ENCODE measurements at regions not wholly inside any gene's neighbourhood (a gene's known extent, or its start where the extent isn't known, plus 50 kb on each side); places are given as distances from the start of the nearest gene placed in this dataset.
A peak's percentile ranks its signal among the peaks of the same experiment; 100 is the strongest.

DNA sequence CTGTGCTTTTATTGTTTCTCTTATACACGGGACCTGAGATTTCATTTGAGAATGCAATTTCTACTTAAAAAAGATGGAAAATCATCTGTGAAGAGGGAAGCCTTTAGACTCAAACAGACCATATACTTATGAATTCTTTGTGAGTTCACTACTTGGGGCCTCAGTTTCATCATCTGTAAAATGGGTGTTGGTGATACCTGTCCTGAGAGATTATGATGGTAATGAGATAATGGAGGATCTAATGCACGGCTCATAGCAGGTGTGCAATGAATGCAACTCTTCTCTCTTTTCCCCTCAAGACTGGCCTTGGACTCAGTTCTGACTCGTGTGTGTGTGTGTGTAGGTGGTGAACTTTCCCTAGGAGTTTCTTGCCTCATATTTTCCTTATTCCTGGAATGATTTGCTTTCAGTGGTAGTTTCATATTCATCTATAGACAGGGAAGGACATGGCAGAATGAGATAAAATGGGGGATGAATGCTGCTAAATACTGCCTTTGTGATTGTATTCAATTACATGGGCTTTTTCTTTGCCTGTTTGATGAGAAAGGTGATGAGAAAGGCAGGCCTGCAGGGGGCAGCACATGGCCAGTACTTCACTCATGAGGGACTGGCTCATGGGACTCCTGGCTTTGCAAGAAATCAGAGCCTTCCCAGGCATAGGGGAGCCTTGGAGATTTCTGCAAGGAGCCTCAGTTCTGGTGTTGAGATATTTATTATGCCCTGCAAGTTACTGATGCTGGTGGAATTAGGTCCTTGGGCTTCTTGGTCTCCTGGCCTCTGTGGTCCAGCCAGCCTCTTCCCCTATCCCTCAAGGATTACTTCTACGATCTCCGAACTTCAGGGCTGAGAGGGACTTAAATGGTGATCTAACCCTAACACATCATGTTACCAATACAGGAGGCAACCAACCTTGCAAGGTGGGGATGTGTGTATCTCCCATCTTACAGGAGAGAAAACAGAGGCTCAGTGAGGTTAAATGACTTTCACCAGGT lies 70.7 kb downstream of the RPLP1 start:
- no peaks in the 10 kb centered on the region for H3K36me3 ChIP-seq
- no peak overlapping the region for H3K27ac ChIP-seq
- no peak overlapping the region for H3K4me3 ChIP-seq
- H3K9me3 ChIP-seq (replicated peaks), result no peaks in the 10 kb centered on the region
- DNase-seq, result peak; percentile 92 to 97
- H3K4me1 ChIP-seq, result peaks cover 26% of the 10 kb centered on the region
- no peaks in the 10 kb centered on the region for H3K27me3 ChIP-seq

DNA sequence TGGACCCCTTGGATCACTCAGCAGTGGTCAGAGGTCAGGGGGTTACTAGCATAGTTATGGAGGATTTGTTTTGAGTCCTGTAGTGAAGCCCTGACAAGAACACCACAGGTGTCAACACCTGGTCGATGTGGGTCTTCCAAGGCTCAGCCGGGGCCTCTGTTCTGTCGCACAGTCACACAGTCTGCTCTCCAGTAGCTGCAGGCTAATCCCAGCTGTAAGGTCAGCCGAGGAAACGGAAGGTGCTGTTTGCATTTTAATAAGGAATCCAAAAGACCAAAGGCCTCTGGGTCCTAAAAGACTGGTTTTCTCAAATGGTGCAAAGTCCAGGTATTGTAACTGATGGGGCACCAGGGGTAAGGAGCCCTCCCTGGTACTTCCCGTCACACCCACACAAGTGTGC lies 71.7 kb downstream of the RPLP1 start:
- H3K9me3 ChIP-seq (replicated peaks), result no peaks in the 10 kb centered on the region
- no peaks in the 10 kb centered on the region for H3K36me3 ChIP-seq
- no peak overlapping the region for H3K4me3 ChIP-seq
- DNase-seq, result peak in 1 of 2 experiments; percentile 47
- H3K27me3 ChIP-seq, result no peaks in the 10 kb centered on the region
- peaks cover 26% of the 10 kb centered on the region for H3K4me1 ChIP-seq
- peak overlapping the region; percentile 48; the same call in 1 of the 2 replicates for H3K27ac ChIP-seq

DNA sequence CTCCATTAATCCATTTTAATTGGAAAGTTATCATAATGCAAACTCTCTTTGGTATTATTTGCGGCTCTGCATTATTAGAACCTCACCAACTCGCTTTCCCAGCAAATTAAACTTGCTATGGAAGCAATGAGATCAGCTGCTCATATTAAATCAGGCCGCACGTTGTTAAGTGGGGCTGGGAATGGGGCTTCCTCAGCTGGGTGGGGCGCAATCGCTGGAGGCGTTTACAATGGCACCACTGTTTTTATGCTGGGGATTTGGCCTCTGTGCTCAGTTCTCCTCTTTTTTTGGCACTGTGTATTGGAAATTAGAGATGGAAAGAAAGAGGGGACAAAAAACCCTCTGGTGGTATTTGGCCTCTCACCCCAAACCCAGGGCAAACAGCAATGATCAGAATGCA lies 72.2 kb downstream of the RPLP1 start:
- no peaks in the 10 kb centered on the region for H3K27me3 ChIP-seq
- H3K4me3 ChIP-seq, result no peak overlapping the region
- H3K27ac ChIP-seq, result peak overlapping the region; percentile 48
- no peaks in the 10 kb centered on the region for H3K9me3 ChIP-seq (replicated peaks)
- no peaks in the 10 kb centered on the region for H3K36me3 ChIP-seq
- peaks cover 23% of the 10 kb centered on the region for H3K4me1 ChIP-seq
- peak; percentile 57 to 78 for DNase-seq

DNA sequence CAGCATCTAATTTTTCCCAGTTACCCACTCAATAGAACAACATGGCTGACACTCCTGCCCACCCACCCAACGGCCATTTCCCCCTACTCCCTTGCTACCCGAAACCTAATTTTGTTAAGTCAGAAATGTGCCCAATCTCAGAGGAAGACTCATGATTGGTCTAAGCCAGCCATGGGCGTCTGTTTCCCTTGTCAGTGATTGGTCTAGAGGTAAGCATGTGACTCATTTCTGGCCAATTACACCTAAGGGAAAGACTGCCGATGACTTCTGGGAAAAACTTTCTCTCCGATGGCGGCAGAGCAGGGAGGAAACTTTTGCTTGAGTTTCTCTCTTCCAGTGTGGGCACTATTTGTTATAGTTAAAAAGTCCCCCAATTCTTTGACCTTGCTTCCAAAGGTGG lies 72.9 kb downstream of the RPLP1 start:
- Histone ChIP-seq H3K27ac (peak overlapping the region; percentile 48), H3K4me3 (peak overlapping the region; percentile 55)
- peak; percentile 59 to 77 for DNase-seq

DNA sequence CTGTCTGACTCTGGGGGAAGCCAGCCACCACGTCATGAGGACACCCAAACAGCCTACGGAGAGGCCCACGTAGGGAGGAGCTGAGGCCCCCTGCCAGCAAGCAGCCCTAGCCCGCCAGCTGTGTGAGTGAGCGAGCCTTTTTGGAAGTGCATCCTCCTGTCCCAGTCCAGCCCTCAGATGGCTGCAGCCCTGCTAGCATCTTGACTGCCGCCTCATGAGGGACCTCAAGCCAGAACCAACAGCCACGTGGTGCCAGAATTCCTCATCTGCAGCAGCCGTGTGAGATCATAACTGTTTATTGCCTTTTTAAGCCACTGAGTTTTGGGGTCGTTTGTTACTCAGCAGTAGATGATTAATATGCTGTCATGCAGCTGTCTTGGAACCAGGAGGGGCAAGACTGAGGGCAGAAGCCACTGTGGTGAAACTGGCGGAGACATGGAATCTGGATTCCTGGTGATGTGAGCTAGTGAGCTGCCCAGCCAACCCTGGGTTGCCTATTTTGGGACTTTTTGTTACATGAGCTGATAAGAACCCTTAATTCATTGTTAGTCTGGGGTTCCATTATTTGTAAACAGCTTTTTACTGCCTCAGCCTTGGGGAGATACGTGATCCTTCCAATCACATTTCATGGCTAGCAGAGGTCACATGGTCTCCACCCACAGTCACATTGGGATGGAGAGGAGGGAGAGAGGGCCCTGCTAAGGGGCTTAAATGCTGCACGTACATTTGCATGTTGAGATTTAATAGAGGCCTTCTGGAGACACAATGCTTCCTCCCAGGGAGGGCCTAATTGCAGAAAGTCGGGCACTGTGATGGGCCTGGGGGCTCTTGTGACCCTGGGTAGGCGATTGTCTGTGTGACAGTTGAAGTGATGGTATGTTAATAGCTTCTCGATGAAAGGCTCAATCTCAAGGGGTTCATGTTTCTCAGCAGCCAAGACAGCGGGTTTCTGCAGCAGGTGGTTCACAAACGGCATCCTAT lies 73.8 kb downstream of the RPLP1 start:
- Histone ChIP-seq H3K27ac (peak overlapping the region; percentile 48), H3K4me1 (peaks cover 33% of the 10 kb centered on the region), H3K4me3 (peak overlapping the region; percentile 55), H3K9me3 (replicated peaks) (no peaks in the 10 kb centered on the region), H3K27me3 (no peaks in the 10 kb centered on the region), H3K36me3 (no peaks in the 10 kb centered on the region)
- no peak for DNase-seq

More for the DNA sequence above, 72.9 kb downstream of the RPLP1 start:
- H3K27me3 ChIP-seq, result no peaks in the 10 kb centered on the region
- H3K36me3 ChIP-seq, result no peaks in the 10 kb centered on the region
- no peaks in the 10 kb centered on the region for H3K9me3 ChIP-seq (replicated peaks)
- peaks cover 24% of the 10 kb centered on the region for H3K4me1 ChIP-seq

DNA sequence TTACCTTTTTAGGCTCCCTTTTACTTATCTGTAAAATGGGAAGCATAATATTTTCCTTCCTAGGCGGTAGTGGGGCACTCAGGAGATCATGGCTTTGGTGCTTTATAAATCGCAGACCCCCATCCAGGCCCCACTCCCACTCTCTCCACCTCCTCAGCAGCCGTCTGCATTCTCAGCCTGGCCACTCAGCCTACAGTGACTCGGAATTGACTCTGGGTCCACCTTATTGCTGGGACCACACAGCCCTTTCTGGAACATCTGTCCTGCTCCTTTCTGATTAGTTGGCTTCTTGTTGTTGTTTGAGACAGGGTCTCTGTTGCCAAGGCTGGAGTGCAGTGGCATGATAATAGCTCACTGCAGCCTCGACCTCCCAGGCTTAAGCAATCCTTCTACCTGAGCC lies 76.5 kb downstream of the RPLP1 start:
- no peaks in the 10 kb centered on the region for H3K9me3 ChIP-seq (replicated peaks)
- peaks cover 44% of the 10 kb centered on the region for H3K4me1 ChIP-seq
- H3K27ac ChIP-seq, result no peak overlapping the region
- no peaks in the 10 kb centered on the region for H3K36me3 ChIP-seq
- no peak overlapping the region for H3K4me3 ChIP-seq
- DNase-seq, result no peak
- H3K27me3 ChIP-seq, result no peaks in the 10 kb centered on the region

DNA sequence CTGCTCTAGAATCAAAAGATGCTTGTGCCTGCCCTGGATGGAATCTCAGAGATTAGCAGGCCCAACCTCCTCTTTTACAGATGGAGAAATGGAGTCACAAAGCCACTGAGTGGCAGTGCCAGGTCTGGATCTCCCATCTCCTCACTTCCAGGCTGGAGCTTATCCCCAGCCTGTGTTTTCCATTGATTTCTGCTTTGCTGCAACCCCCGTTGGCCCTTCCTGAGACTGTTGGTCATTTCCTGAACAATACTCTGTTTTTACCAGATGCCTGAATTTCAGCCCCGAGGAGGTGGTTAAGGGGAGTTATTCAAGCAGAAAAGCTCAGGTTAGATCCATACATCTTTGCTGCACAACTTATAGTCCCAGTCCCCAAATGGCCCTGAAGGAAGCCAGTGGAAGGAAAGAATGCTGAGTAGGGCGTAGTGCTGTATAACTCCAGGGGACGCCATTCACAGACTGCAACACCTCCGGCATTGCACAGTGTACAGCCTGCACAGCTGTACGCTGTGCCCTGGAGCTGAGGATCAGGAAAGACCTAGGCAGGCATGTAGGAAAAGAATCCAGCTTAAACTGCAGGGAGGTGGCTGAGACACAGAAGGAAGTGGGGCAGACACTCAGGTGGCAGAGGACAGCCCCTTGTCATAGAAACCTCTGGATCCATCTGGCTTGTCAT lies 77.5 kb downstream of the RPLP1 start:
- Histone ChIP-seq H3K27me3 (no peaks in the 10 kb centered on the region), H3K4me1 (peaks cover 36% of the 10 kb centered on the region), H3K9me3 (replicated peaks) (no peaks in the 10 kb centered on the region), H3K4me3 (no peak overlapping the region), H3K27ac (no peak overlapping the region), H3K36me3 (no peaks in the 10 kb centered on the region)
- DNase-seq, result no peak

DNA sequence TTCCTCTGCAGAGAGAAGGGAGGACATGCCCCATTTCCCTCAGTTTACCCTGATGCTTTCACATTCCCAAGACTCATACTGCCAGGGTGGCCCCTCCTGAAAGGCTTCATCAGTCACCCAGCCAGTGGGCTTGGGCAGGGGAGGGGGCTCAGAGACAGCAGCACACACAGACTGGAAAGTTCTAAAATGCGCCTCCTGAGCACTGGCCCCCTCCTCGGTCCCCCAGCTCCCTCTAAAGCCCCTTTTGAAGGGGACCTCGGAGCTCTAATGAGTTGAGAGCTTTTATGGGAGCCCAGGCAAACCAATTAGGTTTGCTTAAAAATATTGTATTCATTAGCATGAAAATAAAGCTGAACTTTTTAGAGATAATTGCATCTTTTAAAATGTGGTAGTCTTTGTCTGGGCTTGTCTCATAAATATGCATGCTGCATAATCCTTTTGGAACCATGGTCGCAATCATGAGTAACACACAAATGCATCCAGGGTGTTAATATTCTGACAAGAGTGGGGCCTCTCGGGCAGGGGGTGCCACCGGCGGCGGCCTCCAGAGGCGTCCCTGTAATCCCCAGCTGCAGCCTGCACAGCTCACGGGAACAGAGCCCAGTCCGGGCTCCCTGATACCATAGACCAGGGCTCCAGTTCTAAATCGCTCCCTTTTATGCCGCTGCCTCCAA lies 78.5 kb downstream of the RPLP1 start:
- Histone ChIP-seq H3K27me3 (no peaks in the 10 kb centered on the region), H3K4me1 (peaks cover 44% of the 10 kb centered on the region), H3K9me3 (replicated peaks) (no peaks in the 10 kb centered on the region), H3K4me3 (peak overlapping the region; percentile 15), H3K36me3 (no peaks in the 10 kb centered on the region), H3K27ac (peak overlapping the region; percentile 11; the same call in 1 of the 2 replicates)
- peak; percentile 57 to 65 for DNase-seq

DNA sequence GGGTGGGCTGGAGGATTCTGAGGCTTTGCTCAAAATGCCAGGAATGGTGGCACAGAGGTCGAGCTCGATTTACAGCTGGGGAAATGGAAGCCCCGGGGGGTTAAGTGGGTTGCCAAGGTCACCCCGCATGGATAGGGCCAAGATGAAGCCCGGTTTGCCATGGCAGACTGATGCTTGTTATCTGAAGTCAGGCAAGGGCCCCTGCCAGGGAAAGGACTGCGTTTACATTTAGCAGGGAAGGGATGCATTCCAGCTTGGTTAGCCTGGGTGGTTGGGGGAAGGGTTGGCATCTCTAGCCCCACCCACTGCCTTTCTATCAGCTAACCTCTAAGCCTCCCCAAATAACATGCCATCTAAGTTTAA lies 79.0 kb downstream of the RPLP1 start:
- peak; percentile 32 to 50 for DNase-seq
- Histone ChIP-seq H3K27ac (peak overlapping the region; percentile 11; the same call in 1 of the 2 replicates), H3K27me3 (no peaks in the 10 kb centered on the region), H3K4me3 (peak overlapping the region; percentile 15), H3K9me3 (replicated peaks) (no peaks in the 10 kb centered on the region), H3K36me3 (no peaks in the 10 kb centered on the region), H3K4me1 (peaks cover 49% of the 10 kb centered on the region)

DNA sequence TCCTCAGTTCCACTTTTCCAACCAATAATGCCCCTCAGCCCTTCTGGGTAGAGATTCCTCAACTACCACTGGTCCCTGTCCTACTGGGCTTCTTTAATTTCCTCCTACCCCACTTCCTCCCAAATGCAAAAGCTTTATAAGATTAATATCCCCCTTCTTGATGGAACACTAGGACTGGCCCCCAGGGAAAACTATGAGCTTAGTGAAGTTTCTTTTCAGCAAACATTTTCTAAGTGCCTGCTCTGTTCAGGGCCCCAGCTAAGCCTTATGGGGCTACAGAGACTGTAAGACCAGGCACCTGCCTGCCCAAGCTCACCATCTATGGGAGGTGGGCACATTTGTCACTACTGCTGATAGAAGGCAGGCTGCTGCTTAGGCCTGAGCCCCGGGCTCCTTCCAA lies 79.4 kb downstream of the RPLP1 start:
- DNase-seq, result peak in 1 of 2 experiments; percentile 28
- H3K4me1 ChIP-seq, result peaks cover 54% of the 10 kb centered on the region
- H3K4me3 ChIP-seq, result no peak overlapping the region
- H3K27ac ChIP-seq, result no peak overlapping the region
- no peaks in the 10 kb centered on the region for H3K9me3 ChIP-seq (replicated peaks)
- no peaks in the 10 kb centered on the region for H3K27me3 ChIP-seq
- no peaks in the 10 kb centered on the region for H3K36me3 ChIP-seq

DNA sequence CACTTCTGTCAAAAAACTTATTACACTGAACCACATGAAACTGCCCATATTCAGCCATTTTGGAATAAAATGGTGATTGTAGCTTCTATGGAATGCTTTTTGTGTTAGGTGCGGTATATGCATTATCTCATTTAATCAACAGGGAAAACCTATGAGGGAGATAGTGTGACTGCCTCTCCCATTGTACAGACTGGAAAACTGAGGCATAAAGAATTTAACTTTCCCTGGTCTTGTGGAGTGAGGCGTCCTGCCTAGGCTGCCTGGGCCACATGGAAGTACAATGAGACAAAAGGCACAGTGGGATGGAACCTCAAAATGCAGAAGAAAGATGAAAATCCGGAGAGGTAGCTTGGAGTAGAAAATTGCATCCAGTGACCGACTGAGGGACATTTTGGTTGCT lies 80.2 kb downstream of the RPLP1 start:
- Histone ChIP-seq H3K9me3 (replicated peaks) (no peaks in the 10 kb centered on the region), H3K27me3 (no peaks in the 10 kb centered on the region), H3K27ac (no peak overlapping the region), H3K4me1 (peaks cover 62% of the 10 kb centered on the region), H3K4me3 (no peak overlapping the region), H3K36me3 (no peaks in the 10 kb centered on the region)
- DNase-seq, result no peak

DNA sequence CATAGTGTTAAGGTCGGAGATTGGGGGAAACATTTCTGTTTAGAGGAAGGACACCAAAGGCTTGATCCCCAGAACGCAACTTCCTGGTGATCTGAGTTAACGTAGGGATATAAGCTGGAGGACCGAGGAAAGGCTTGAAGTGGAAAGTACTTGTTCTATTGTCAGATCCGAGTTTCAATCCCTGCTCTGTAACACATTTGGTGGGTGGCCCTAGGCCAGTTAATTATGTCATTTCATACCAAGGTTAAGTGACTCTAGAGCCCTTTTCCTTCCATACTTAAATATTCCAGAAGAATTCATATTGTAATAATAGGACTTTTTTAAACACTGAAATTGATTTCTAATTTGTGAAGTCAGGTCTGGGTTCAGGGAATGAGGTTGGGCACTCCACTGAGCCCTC lies 80.9 kb downstream of the RPLP1 start:
- H3K4me1 ChIP-seq, result peaks cover 68% of the 10 kb centered on the region
- H3K27ac ChIP-seq, result no peak overlapping the region
- H3K9me3 ChIP-seq (replicated peaks), result no peaks in the 10 kb centered on the region
- H3K4me3 ChIP-seq, result no peak overlapping the region
- DNase-seq, result no peak
- no peaks in the 10 kb centered on the region for H3K36me3 ChIP-seq
- no peaks in the 10 kb centered on the region for H3K27me3 ChIP-seq

DNA sequence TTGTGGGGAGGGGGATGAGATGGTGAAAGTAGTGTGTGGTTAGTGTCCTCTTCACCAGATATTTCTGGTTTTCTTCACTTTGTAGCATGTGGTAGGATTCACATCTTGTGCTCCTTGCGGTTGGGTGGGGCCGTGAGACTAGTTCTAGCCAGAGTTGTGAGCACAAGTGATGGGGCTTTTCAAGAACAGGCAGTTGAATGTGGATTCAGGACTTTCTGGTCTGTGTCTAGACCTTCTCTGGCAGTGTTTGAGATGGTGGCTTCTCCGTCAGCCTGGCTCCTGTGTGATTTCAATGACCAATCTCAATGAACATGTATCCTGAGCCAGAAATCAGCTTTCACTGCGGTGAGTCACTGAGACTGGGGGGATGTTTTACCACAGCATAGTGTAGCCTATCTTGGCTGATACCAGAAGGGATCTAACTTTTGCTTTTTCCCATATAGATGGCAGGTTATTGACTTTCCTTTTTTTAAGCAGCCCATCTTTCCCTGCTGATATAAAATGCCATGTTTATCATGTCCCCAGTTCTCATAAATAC lies 82.6 kb downstream of the RPLP1 start:
- H3K27me3 ChIP-seq, result no peaks in the 10 kb centered on the region
- DNase-seq, result peak in 1 of 2 experiments; percentile 54
- no peak overlapping the region for H3K27ac ChIP-seq
- H3K36me3 ChIP-seq, result no peaks in the 10 kb centered on the region
- H3K4me1 ChIP-seq, result peaks cover 82% of the 10 kb centered on the region
- H3K9me3 ChIP-seq (replicated peaks), result no peaks in the 10 kb centered on the region
- no peak overlapping the region for H3K4me3 ChIP-seq

DNA sequence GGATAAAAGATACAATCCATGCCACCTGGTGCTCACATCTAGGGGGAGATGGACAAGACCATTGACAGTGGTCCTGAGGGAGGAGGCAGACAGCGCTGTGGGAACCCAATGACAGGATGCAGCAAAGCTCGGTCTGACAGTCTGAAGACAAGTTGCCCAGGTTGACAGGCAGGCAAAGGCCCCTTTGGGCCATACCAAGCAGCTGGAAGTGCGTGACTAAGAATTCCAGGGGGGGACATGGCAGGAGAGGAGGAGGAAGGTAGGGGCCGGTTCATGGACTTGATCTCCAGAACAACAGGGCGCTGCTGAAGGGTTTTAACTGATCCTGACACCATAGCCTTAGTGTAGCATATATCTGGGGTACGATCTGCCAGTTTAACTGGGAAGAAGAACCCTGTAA lies 83.4 kb downstream of the RPLP1 start:
- no peak overlapping the region for H3K27ac ChIP-seq
- no peaks in the 10 kb centered on the region for H3K9me3 ChIP-seq (replicated peaks)
- peaks cover 79% of the 10 kb centered on the region for H3K4me1 ChIP-seq
- H3K36me3 ChIP-seq, result no peaks in the 10 kb centered on the region
- DNase-seq, result no peak
- H3K4me3 ChIP-seq, result no peak overlapping the region
- no peaks in the 10 kb centered on the region for H3K27me3 ChIP-seq
